VCaP (cell line): ENCODE measurements at regions not wholly inside any gene's neighbourhood (a gene's known extent, or its start where the extent isn't known, plus 50 kb on each side); places are given as distances from the start of the nearest gene placed in this dataset.
"Not testable (repeated sequence)": the region's sequence is repeated elsewhere in the genome, so short reads cannot be mapped to it uniquely, and the experiment has no call there.

Experiments
- H3K27ac ChIP-seq: fragments of 450-650 bp; 2 replicates; pipeline ENCODE4 v1.5.1; 2017
- CTCF ChIP-seq: fragments of 450-650 bp; conservative IDR thresholded peaks from 2 replicates; pipeline ENCODE4 v1.5.1; 2017; ENCODE audit warnings: mild to moderate bottlenecking, moderate library complexity

- H3K27ac ChIP-seq = no peak overlapping the region
- TF ChIP-seq CTCF = no peak
Observed at GRCh38 chr6:82551831-82552230, 188.2 kb downstream of the TPBG start.

- TF ChIP-seq CTCF = no peak
- H3K27ac ChIP-seq = no peak overlapping the region
Observed at GRCh38 chr6:82553863-82554531, 190.4 kb downstream of the TPBG start.

GRCh38 chr6:82554666-82555065, 191.0 kb downstream of the TPBG start:
- no peak overlapping the region for H3K27ac ChIP-seq
- no peak for TF ChIP-seq CTCF

- no peak for TF ChIP-seq CTCF
- no peak overlapping the region for H3K27ac ChIP-seq
Observed at GRCh38 chr6:82555801-82556200, 192.2 kb downstream of the TPBG start.

GRCh38 chr6:82558531-82558930, 194.9 kb downstream of the TPBG start:
- H3K27ac ChIP-seq = not testable (repeated sequence)

GRCh38 chr6:82567621-82568020, 204.0 kb downstream of the TPBG start:
- H3K27ac ChIP-seq = no peak overlapping the region
- TF ChIP-seq CTCF = no peak

GRCh38 chr6:82568290-82568993, 204.8 kb downstream of the TPBG start:
- no peak for TF ChIP-seq CTCF
- no peak overlapping the region for H3K27ac ChIP-seq

- no peak for TF ChIP-seq CTCF
- no peak overlapping the region for H3K27ac ChIP-seq
Observed at GRCh38 chr6:82569022-82569421, 205.4 kb downstream of the TPBG start.
